ENCODE measurements at regions not wholly inside any gene's neighbourhood (a gene's known extent, or its start where the extent isn't known, plus 50 kb on each side); places are given as distances from the start of the nearest gene placed in this dataset.

DNA sequence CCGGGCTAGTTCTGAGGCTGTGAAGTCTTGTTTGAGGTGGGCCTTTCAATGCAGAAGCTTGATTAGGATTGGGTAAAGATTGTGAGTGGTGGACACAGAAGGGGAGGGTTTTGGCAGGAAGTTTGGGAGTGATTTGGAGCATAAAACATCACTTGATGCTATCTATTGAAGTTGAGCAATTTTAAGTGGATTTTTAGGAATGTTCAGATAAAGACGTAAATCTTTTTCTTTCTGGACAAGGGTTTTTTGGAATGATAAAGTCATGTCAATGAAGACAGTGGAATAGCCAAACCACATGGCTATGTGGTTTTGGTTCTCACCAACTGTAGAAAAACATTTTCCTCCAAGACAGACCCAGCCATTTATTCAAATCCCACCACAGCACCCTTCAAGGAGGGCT lies 111.2 kb upstream of the SNX19 start:
- TF ChIP-seq, protein P1, sequence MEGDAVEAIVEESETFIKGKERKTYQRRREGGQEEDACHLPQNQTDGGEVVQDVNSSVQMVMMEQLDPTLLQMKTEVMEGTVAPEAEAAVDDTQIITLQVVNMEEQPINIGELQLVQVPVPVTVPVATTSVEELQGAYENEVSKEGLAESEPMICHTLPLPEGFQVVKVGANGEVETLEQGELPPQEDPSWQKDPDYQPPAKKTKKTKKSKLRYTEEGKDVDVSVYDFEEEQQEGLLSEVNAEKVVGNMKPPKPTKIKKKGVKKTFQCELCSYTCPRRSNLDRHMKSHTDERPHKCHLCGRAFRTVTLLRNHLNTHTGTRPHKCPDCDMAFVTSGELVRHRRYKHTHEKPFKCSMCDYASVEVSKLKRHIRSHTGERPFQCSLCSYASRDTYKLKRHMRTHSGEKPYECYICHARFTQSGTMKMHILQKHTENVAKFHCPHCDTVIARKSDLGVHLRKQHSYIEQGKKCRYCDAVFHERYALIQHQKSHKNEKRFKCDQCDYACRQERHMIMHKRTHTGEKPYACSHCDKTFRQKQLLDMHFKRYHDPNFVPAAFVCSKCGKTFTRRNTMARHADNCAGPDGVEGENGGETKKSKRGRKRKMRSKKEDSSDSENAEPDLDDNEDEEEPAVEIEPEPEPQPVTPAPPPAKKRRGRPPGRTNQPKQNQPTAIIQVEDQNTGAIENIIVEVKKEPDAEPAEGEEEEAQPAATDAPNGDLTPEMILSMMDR (IDR thresholded peaks at IDR 0.05) = no peak
- TF ChIP-seq EZH2 (IDR thresholded peaks at IDR 0.05) = no peak
- no peak for TF ChIP-seq EZH2phosphoT487 (IDR thresholded peaks at IDR 0.05)
